Endodermal cell (in vitro differentiated cells): ENCODE measurements at regions not wholly inside any gene's neighbourhood (a gene's known extent, or its start where the extent isn't known, plus 50 kb on each side); places are given as distances from the start of the nearest gene placed in this dataset.

Source experiments
- DNase-seq: peaks from one replicate; pipeline ENCODE4 v3.0.0-alpha.2; 2017
- H3K27ac ChIP-seq: 2 replicates; pipeline ENCODE4 v1.5.1; 2013; ENCODE audit warnings: mild to moderate bottlenecking, low read depth, low read length, moderate library complexity
- H3K27me3 ChIP-seq: 2 replicates; pipeline ENCODE4 v1.6.1; 2013; ENCODE audit warnings: mild to moderate bottlenecking, low read length, moderate library complexity; ENCODE audit not compliant: insufficient read depth, control insufficient read depth, poor library complexity, severe bottlenecking
- H3K36me3 ChIP-seq: 2 replicates; pipeline ENCODE4 v1.7.0; 2013; ENCODE audit warnings: mild to moderate bottlenecking, low read length, moderate library complexity; ENCODE audit not compliant: control insufficient read depth, insufficient read depth
- H3K4me1 ChIP-seq: one replicate; pipeline ENCODE4 v1.7.0; 2013; ENCODE audit warnings: low read length; ENCODE audit not compliant: control insufficient read depth, insufficient read depth
- H3K4me3 ChIP-seq: 2 replicates; pipeline ENCODE4 v1.5.1; 2013; ENCODE audit warnings: mild to moderate bottlenecking, low read length, moderate library complexity
- H3K9ac ChIP-seq: 2 replicates; pipeline ENCODE4 v1.6.1; 2013; ENCODE audit warnings: mild to moderate bottlenecking, low read length, moderate library complexity; ENCODE audit not compliant: poor library complexity, severe bottlenecking; ENCODE audit errors: extremely low read depth
- H3K9me3 ChIP-seq: 2 replicates; pipeline ENCODE4 v1.6.1; 2013; ENCODE audit warnings: mild to moderate bottlenecking, low read length, moderate library complexity; ENCODE audit not compliant: control insufficient read depth
- H3K27ac Mint-ChIP-seq: 2 replicates; pipeline ENCODE4 v1.8.0; 2020; ENCODE audit warnings: mixed read lengths
- H3K27me3 Mint-ChIP-seq: 2 replicates; pipeline ENCODE4 v1.8.0; 2021; ENCODE audit warnings: mild to moderate bottlenecking, mixed read lengths; ENCODE audit not compliant: insufficient read depth
- H3K36me3 Mint-ChIP-seq: 2 replicates; pipeline ENCODE4 v1.8.0; 2020; ENCODE audit warnings: low read depth, mixed read lengths
- H3K4me1 Mint-ChIP-seq: 2 replicates; pipeline ENCODE4 v1.8.0; 2020; ENCODE audit warnings: mixed read lengths
- H3K4me3 Mint-ChIP-seq: 2 replicates; pipeline ENCODE4 v1.8.0; 2020; ENCODE audit warnings: mild to moderate bottlenecking, moderate library complexity, mixed read lengths
- H3K9me3 Mint-ChIP-seq: 2 replicates; pipeline ENCODE4 v1.8.0; 2020; ENCODE audit warnings: mild to moderate bottlenecking, mixed read lengths
- CTCF ChIP-seq: fragments of 200-600 bp; sonication (generic); conservative IDR thresholded peaks from 2 replicates; pipeline ENCODE4 v1.5.0; 2021; ENCODE audit warnings: antibody characterized with exemption, mild to moderate bottlenecking
- WGBS, 2 experiments: methylation state at CpG; one replicate each; pipeline versions ENCODE4 v1.1.5 to v1.1.7; 2013; ENCODE audit warnings: missing lambda C conversion rate in 2 of 2, mixed read lengths in 1 of 2; ENCODE audit not compliant: insufficient coverage in 1 of 2, insufficient read length in 1 of 2; 5-methylcytosine and 5-hydroxymethylcytosine counted together

- H3K9ac ChIP-seq = no peak overlapping the region
- Mint-ChIP-seq H3K36me3 (no peaks in the 10 kb centered on the region), H3K27ac (no peak overlapping the region), H3K27me3 (no peaks in the 10 kb centered on the region), H3K4me1 (no peaks in the 10 kb centered on the region), H3K4me3 (no peak overlapping the region), H3K9me3 (peaks cover 28% of the 10 kb centered on the region)
- WGBS, 2 experiments = 93 to 98% methylated on average over 8 to 60 of the region's 60 CpGs
- no peak for TF ChIP-seq CTCF
- no peak overlapping the region for H3K27ac ChIP-seq
- H3K4me1 ChIP-seq = no peaks in the 10 kb centered on the region
- peaks cover 6% of the 10 kb centered on the region for H3K9me3 ChIP-seq
- H3K36me3 ChIP-seq = no peaks in the 10 kb centered on the region
- no peak for DNase-seq
- no peaks in the 10 kb centered on the region for H3K27me3 ChIP-seq
- no peak overlapping the region for H3K4me3 ChIP-seq
Observed at GRCh38 chr14:42113358-42114069, 506.8 kb downstream of the LRFN5 start.

GRCh38 chr14:42112108-42112507 lies 505.4 kb downstream of the LRFN5 start:
- H3K27ac ChIP-seq = no peak overlapping the region
- H3K9me3 Mint-ChIP-seq = peaks cover 28% of the 10 kb centered on the region
- H3K27ac Mint-ChIP-seq = no peak overlapping the region
- H3K36me3 ChIP-seq = no peaks in the 10 kb centered on the region
- H3K9me3 ChIP-seq = peaks cover 6% of the 10 kb centered on the region
- no peaks in the 10 kb centered on the region for H3K36me3 Mint-ChIP-seq
- H3K27me3 ChIP-seq = no peaks in the 10 kb centered on the region
- no peak for TF ChIP-seq CTCF
- H3K4me1 Mint-ChIP-seq = no peaks in the 10 kb centered on the region
- no peak overlapping the region for H3K9ac ChIP-seq
- no peak for DNase-seq
- no peak overlapping the region for H3K4me3 ChIP-seq
- H3K4me1 ChIP-seq = no peaks in the 10 kb centered on the region
- peaks cover 2% of the 10 kb centered on the region for H3K27me3 Mint-ChIP-seq
- WGBS, 2 experiments = 95 to 96% methylated on average over 3 to 7 of the region's 7 CpGs
- H3K4me3 Mint-ChIP-seq = no peak overlapping the region

GRCh38 chr14:42111355-42111754 lies 504.7 kb downstream of the LRFN5 start:
- Histone ChIP-seq H3K27me3 (no peaks in the 10 kb centered on the region), H3K9me3 (peaks cover 6% of the 10 kb centered on the region), H3K4me3 (no peak overlapping the region), H3K9ac (no peak overlapping the region), H3K27ac (no peak overlapping the region), H3K36me3 (no peaks in the 10 kb centered on the region), H3K4me1 (no peaks in the 10 kb centered on the region)
- Mint-ChIP-seq H3K9me3 (peaks cover 28% of the 10 kb centered on the region), H3K36me3 (no peaks in the 10 kb centered on the region), H3K27ac (no peak overlapping the region), H3K27me3 (peaks cover 2% of the 10 kb centered on the region), H3K4me3 (no peak overlapping the region), H3K4me1 (no peaks in the 10 kb centered on the region)
- WGBS, 2 experiments = 86 to 100% methylated on average over 2 of the region's 2 CpGs
- DNase-seq = no peak
- TF ChIP-seq CTCF = no peak
